Frontal cortex (tissue), 3 donors: ENCODE measurements at regions not wholly inside any gene's neighbourhood (a gene's known extent, or its start where the extent isn't known, plus 50 kb on each side); places are given as distances from the start of the nearest gene placed in this dataset.
"Not testable (repeated sequence)": the region's sequence is repeated elsewhere in the genome, so short reads cannot be mapped to it uniquely, and the experiment has no call there.

Source experiments
- DNase-seq, 2 donors: peaks; one replicate each; pipeline ENCODE4 v3.0.0; 2012; ENCODE audit warnings: low spot score in 2 of 2
- FAIRE-seq: peaks from 2 replicates; lab custom pipeline; 2012; peaks lifted over from hg19 to GRCh38; lab: Jason Lieb, UNC
- donor health status: control.
- donor health status: control.
- donor health status: control.

GRCh38 chr21:13303763-13304162 is 305.8 kb upstream of the POTED start:
- DNase-seq = not testable (repeated sequence)

DNA sequence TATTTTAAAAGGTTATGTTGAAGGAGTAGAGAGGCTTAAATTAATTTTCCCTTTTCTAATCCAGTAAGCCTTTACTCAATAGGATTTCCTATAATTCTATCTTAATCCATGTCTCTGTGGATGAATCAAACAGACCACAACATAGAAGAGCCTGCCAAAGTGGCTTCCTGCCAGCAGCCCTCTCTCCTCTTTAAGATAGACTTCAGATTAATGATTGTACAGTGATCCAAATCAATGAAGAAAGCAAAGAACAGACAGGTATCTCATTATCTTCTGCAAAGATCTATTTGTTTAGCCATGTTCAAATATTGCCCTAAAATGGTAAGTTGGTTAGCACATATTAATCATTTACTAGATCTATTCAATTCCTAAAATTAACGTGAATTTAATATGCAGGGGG is 304.7 kb upstream of the POTED start:
- not testable (repeated sequence) for FAIRE-seq, DNase-seq

More at GRCh38 chr21:13303763-13304162, 305.8 kb upstream of the POTED start:
- FAIRE-seq = not testable (repeated sequence)

- not testable (repeated sequence) for DNase-seq, FAIRE-seq
Observed at GRCh38 chr21:13310120-13310519, 299.5 kb upstream of the POTED start.

DNA sequence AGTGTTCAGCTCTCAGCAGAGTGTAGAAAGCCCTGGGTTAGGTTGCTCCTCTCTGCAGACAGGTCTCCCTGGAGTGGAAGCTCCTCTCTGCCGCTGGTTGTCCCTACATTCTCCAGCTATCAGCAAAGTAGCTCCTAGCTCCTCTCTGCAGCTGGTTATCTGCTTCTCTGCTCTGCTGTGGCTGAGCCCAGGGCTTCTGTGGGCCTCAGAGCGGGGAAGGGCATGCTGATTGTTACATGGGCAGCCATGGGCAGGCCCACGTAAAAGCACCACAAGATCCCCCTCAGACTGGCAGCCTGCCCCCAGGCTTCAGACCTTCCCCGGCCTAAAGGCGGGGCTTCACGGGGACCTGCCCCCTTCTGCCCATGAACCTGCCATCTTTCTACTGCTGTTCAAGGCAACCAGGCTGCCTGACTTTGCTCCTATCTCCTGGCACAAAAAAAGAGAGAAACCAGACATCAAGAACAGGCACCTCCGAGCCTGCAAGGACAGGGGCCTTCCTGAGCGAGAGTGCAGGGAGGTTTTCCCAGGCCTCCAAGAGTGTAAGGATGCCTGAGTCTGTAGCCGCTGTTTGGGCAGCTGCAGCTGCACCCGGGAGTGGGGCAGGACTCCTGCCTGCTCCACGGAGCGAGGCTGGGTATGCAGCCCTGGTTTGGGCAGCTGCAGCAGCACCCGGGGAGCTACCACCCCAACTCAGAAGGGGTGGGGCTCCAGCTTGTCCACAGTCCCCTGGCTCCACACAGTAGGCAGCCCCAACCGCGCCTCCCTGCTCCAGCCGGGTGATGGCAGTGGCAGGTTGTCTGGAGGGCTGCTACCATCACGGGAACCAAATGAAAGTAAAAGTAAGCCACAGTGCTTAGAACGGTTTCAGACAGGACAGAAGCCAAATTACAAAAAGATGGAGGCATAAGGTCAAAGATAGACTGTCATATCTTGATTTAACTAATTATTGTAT is 298.7 kb upstream of the POTED start:
- not testable (repeated sequence) for DNase-seq, FAIRE-seq

DNA sequence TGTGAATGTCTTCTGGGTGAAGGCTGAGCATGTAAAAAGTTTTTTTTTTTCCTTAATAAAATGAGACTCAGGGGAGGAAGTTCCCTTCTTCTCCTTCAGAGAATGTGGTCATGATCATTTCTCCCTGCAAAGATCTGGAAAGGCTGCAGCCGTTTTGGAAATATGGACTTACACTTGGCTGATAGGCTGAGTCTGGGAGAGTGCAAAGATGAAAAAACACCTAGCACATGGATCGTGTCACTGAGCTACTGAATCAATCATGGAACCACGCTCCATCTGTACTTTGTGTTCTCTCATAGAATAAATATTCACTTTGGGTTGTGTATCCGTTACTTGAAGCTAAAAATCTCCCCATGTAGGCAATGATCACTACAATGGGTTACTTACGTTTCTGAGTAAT is 290.9 kb upstream of the POTED start:
- not testable (repeated sequence) for FAIRE-seq, DNase-seq

- not testable (repeated sequence) for DNase-seq, FAIRE-seq
Observed at GRCh38 chr21:13321919-13322318, 287.7 kb upstream of the POTED start.

GRCh38 chr21:13340670-13341234 is 268.8 kb upstream of the POTED start:
- DNase-seq = not testable (repeated sequence)
- FAIRE-seq = peak; percentile 99

GRCh38 chr21:13351521-13351920 is 258.1 kb upstream of the POTED start:
- FAIRE-seq, DNase-seq: not testable (repeated sequence)

DNA sequence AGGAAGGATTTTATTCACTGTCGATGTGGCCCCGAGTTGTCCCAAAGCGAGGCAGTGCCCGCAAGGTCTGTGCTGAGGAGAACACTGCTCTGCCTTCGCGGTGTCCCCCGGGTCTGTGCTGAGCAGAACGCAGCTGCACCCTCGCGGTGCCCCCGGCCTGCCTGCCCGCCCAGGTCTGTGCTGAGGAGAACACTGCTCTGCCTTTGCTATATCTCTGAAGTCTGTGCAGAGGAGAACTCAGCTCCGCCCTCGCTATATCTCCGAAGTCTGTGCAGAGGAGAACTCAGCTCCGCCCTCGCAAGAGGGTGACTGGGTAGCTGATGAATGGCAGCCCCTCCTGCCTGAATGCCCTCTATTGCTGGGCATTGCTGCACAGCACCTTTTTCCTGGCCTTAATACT is 249.4 kb upstream of the POTED start:
- not testable (repeated sequence) for DNase-seq, FAIRE-seq

GRCh38 chr21:13368200-13368599 is 241.4 kb upstream of the POTED start:
- no peak for FAIRE-seq
- DNase-seq = no peak

DNA sequence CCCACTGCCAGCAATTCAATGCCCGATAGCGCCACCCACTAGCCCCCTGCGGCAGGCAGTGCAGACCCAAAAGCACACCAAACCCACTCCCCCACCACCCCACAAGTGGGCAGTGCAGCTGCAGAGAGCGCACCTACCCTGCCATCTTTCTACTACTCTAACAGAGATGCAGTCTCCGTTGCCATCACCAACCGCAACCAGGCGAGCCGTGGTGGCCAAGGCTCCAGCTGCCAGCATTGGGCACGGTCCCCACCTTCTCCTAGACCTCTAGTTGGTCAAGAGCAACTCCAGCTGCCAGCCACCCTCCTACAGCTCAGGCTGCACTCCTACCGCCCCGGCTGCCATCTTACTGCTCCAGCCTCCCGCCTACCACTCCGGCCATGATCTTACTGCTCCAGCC is 236.9 kb upstream of the POTED start:
- FAIRE-seq = not testable (repeated sequence)

DNA sequence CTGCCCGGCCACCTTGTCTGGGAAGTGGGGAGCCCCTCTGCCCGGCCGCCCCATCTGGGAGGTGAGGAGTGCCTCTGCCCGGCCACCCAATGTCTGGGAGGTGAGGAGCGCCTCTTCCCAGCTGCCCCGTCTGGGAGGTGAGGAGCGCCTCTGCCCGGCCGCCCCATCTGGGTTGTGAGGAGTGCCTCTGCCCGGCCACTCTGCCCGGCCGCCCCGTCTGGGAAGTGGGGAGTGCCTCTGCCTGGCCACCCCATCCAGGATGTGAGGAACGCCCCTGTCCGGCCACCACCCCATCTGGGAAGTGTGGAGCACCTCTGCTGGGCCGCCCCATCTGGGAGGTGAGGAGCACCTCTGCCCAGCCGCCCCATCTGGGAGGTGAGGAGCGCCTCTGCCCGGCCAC is 230.6 kb upstream of the POTED start:
- not testable (repeated sequence) for DNase-seq, FAIRE-seq

More for the DNA sequence above, 236.9 kb upstream of the POTED start:
- DNase-seq = not testable (repeated sequence)

- DNase-seq, FAIRE-seq: not testable (repeated sequence)
Observed at GRCh38 chr21:13379566-13379965, 230.0 kb upstream of the POTED start.

GRCh38 chr21:13380561-13380960 is 229.0 kb upstream of the POTED start:
- FAIRE-seq, DNase-seq: not testable (repeated sequence)

GRCh38 chr21:13384143-13384542 is 225.4 kb upstream of the POTED start:
- not testable (repeated sequence) for FAIRE-seq, DNase-seq

DNA sequence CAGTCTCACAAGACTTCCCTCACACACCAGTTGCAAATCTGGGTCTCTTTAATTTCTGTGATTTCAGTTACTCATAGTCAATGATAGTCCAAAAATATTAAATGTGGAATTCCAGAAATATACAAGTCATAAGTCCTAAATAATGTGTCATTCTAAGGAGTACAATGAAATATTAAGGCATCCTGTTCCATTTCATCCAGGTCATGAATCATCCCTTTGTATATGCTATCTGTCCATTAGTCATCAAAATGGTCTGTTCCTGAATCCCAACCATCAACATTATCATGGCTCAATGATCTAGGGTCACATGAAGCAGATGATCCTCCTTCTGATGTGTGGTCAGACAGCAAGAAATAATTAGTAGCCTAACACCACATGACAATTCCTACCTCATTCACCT is 200.4 kb upstream of the POTED start:
- not testable (repeated sequence) for FAIRE-seq, DNase-seq

DNA sequence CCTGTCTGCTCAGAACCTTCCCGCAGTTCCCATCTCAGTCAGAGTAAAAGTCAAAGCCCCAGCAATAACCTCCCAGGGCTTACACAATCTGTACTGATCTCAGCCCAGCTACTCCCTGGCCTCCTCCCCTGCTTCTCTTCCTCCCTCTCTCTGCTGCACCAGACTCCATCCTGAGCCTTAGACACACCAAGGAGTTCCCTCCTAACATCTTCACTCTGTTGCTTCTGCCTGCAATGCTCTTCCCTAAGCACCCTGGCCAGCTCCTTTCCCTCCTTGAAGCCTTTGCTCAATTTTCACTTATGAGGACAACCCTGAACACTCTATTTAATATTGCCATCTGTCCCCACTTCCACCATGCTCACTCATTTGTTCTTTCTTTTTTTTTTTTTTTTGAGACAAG is 173.7 kb upstream of the POTED start:
- DNase-seq, FAIRE-seq: not testable (repeated sequence)

DNA sequence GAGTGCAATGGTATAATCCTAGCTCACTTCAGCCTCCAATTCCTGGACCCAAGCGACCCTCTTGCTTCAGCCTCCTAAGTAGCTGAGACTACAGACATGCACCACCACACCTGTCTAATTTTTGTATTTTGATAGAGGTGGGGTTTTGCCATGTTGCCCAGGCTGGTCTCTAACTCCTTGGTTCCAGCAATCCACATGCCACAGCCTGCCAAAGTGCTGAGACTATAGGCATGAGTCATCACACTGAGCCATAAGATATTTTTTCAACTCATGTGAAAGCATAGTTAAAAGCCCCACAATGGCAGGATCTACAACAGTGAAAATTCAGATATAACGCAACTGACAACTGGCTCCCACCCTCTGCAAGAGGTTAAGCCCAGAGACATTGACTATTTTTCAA is 161.8 kb upstream of the POTED start:
- not testable (repeated sequence) for FAIRE-seq

DNA sequence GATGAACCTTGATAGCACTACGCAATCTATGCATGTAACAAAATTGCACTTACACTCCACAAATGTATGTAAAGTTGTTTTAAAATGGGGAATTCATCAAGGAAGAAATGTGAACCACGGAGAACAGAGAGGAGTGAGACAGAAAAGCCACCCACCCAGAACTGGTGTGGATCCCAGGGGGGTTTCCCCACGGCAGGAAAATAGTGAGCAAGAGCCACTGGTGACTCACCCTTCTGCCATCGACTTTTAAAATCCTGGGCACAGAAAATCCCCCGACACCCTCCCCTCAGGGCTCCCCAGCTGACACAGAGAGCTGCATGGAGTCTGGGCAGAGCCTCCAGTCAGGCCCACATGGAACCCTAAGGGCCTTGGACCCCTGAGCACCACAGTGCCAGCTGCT is 146.0 kb upstream of the POTED start:
- not testable (repeated sequence) for FAIRE-seq, DNase-seq

More for the DNA sequence above, 161.8 kb upstream of the POTED start:
- not testable (repeated sequence) for DNase-seq
